Stimulated activated CD4-positive, alpha-beta T cell treated with anti-CD3 and anti-CD28 coated beads, Interleukin-4, amount 100 ng/mL, for 24 hours (primary cell): ENCODE measurements at regions not wholly inside any gene's neighbourhood (a gene's known extent, or its start where the extent isn't known, plus 50 kb on each side); places are given as distances from the start of the nearest gene placed in this dataset.
A peak's percentile ranks its signal among the peaks of the same experiment; 100 is the strongest.
"Not testable (repeated sequence)": the region's sequence is repeated elsewhere in the genome, so short reads cannot be mapped to it uniquely, and the experiment has no call there.

Source experiments
- DNase-seq: peaks from one replicate; pipeline ENCODE4 v3.0.0-alpha.2; 2020

- DNase-seq = no peak
Observed at GRCh38 chr1:244271691-244272308, 179.9 kb downstream of the ADSS2 start.

- DNase-seq = peak; percentile 76
Observed at GRCh38 chr1:244272471-244273261, 179.0 kb downstream of the ADSS2 start.

GRCh38 chr1:244273262-244273844, 178.4 kb downstream of the ADSS2 start:
- DNase-seq = no peak

GRCh38 chr1:244273845-244274619, 177.7 kb downstream of the ADSS2 start:
- DNase-seq = peak; percentile 7

GRCh38 chr1:244276646-244277045, 175.1 kb downstream of the ADSS2 start:
- DNase-seq = no peak

GRCh38 chr1:244280201-244280600, 171.5 kb downstream of the ADSS2 start:
- no peak for DNase-seq

GRCh38 chr1:244280859-244281258, 170.8 kb downstream of the ADSS2 start:
- DNase-seq = no peak

- DNase-seq = no peak
Observed at GRCh38 chr1:244283772-244284171, 167.9 kb downstream of the ADSS2 start.

- DNase-seq = no peak
Observed at GRCh38 chr1:244284641-244285156, 167.0 kb downstream of the ADSS2 start.

- no peak for DNase-seq
Observed at GRCh38 chr1:244286341-244286740, 165.4 kb downstream of the ADSS2 start.

- DNase-seq = no peak
Observed at GRCh38 chr1:244287726-244288125, 164.0 kb downstream of the ADSS2 start.

- no peak for DNase-seq
Observed at GRCh38 chr1:244288663-244289062, 163.0 kb downstream of the ADSS2 start.

- no peak for DNase-seq
Observed at GRCh38 chr1:244289991-244290785, 161.5 kb downstream of the ADSS2 start.

- no peak for DNase-seq
Observed at GRCh38 chr1:244291236-244292201, 160.2 kb downstream of the ADSS2 start.

- no peak for DNase-seq
Observed at GRCh38 chr1:244294599-244295224, 157.0 kb downstream of the ADSS2 start.

- DNase-seq = no peak
Observed at GRCh38 chr1:244296003-244296402, 155.7 kb downstream of the ADSS2 start.

- DNase-seq = no peak
Observed at GRCh38 chr1:244296447-244296846, 155.3 kb downstream of the ADSS2 start.

GRCh38 chr1:244297087-244297486, 154.6 kb downstream of the ADSS2 start:
- DNase-seq = no peak

- DNase-seq = no peak
Observed at GRCh38 chr1:244297616-244298015, 154.1 kb downstream of the ADSS2 start.

GRCh38 chr1:244300029-244300375, 151.7 kb downstream of the ADSS2 start:
- not testable (repeated sequence) for DNase-seq
